GM23338 (cell line): ENCODE measurements at regions not wholly inside any gene's neighbourhood (a gene's known extent, or its start where the extent isn't known, plus 50 kb on each side); places are given as distances from the start of the nearest gene placed in this dataset.

Experiments
- ATAC-seq: fragments of 200-7000 bp; cut with Tn5 transposase; 3 replicates; pipeline ENCODE4 v1.9.1; 2020
- DNase-seq: peaks from one replicate; pipeline ENCODE4 v3.0.0-alpha.2; 2015; ENCODE audit warnings: low spot score
- H2AFZ ChIP-seq: fragments of 200-600 bp; sonication (generic); 2 replicates; pipeline ENCODE4 v1.8.0; 2016; ENCODE audit warnings: antibody characterized with exemption, mild to moderate bottlenecking, moderate library complexity
- H3F3A ChIP-seq: fragments of 200-600 bp; sonication (generic); replicated peaks from 2 replicates; pipeline ENCODE4 v1.8.0; 2017; ENCODE audit warnings: antibody characterized with exemption, mixed run types, low read depth
- H3K27ac ChIP-seq: fragments of 200-600 bp; sonication (generic); 2 replicates; pipeline ENCODE4 v1.6.1; 2016; ENCODE audit warnings: low read depth
- H3K27me3 ChIP-seq: fragments of 200-600 bp; sonication (generic); 2 replicates; pipeline ENCODE4 v1.8.0; 2016; ENCODE audit warnings: mild to moderate bottlenecking, mixed run types, moderate library complexity; ENCODE audit not compliant: insufficient read depth
- H3K36me3 ChIP-seq: fragments of 200-600 bp; sonication (generic); 2 replicates; pipeline ENCODE4 v1.8.0; 2016; ENCODE audit warnings: mild to moderate bottlenecking; ENCODE audit not compliant: insufficient read depth
- H3K4me1 ChIP-seq: fragments of 200-600 bp; sonication (generic); 2 replicates; pipeline ENCODE4 v1.8.0; 2016; ENCODE audit warnings: mild to moderate bottlenecking, moderate library complexity; ENCODE audit not compliant: insufficient read depth
- H3K4me2 ChIP-seq: fragments of 200-600 bp; sonication (generic); 2 replicates; pipeline ENCODE4 v1.7.1; 2017; ENCODE audit warnings: mixed run types
- H3K4me3 ChIP-seq: fragments of 200-600 bp; sonication (generic); 2 replicates; pipeline ENCODE4 v1.6.1; 2016; ENCODE audit warnings: mixed run types
- H3K79me2 ChIP-seq: fragments of 200-600 bp; sonication (generic); replicated peaks from 2 replicates; pipeline ENCODE4 v1.8.0; 2017; ENCODE audit warnings: mild to moderate bottlenecking; ENCODE audit not compliant: insufficient read depth
- H3K9me2 ChIP-seq: fragments of 200-600 bp; sonication (generic); 2 replicates; pipeline ENCODE4 v1.8.0; 2017; ENCODE audit not compliant: insufficient read depth
- H4K20me1 ChIP-seq: fragments of 200-600 bp; sonication (generic); replicated peaks from 2 replicates; pipeline ENCODE4 v1.8.0; 2017; ENCODE audit warnings: mild to moderate bottlenecking; ENCODE audit not compliant: insufficient read depth
- H3K27ac Mint-ChIP-seq: 2 replicates; pipeline ENCODE4 v1.8.0; 2020; ENCODE audit warnings: inconsistent platforms, mild to moderate bottlenecking, moderate library complexity, mixed read lengths
- H3K27me3 Mint-ChIP-seq: 3 replicates; pipeline ENCODE4 v1.8.0; 2022; ENCODE audit warnings: low read depth, mild to moderate bottlenecking, moderate library complexity, mixed read lengths, inconsistent platforms; ENCODE audit not compliant: insufficient read depth, poor library complexity
- H3K36me3 Mint-ChIP-seq: 3 replicates; pipeline ENCODE4 v1.8.0; 2021; ENCODE audit warnings: low read depth, mild to moderate bottlenecking, inconsistent platforms, moderate library complexity, mixed read lengths
- H3K4me1 Mint-ChIP-seq: 3 replicates; pipeline ENCODE4 v1.8.0; 2020; ENCODE audit warnings: mild to moderate bottlenecking, inconsistent platforms, mixed read lengths
- H3K4me3 Mint-ChIP-seq: 3 replicates; pipeline ENCODE4 v1.8.0; 2021; ENCODE audit warnings: moderate library complexity, mild to moderate bottlenecking, inconsistent platforms, mixed read lengths
- H3K9me3 Mint-ChIP-seq: 3 replicates; pipeline ENCODE4 v1.8.0; 2020; ENCODE audit warnings: moderate library complexity, mild to moderate bottlenecking, inconsistent platforms, mixed read lengths
- CREB1 ChIP-seq: fragments of 250-450 bp; sonication (Bioruptor Pico); IDR thresholded peaks from 2 replicates; pipeline ENCODE4 v1.5.0; 2020; ENCODE audit warnings: low read depth, mild to moderate bottlenecking, moderate library complexity
- EZH2 ChIP-seq: fragments of 200-600 bp; sonication (generic); IDR thresholded peaks from one replicate; pipeline ENCODE4 v1.8.0; 2017; ENCODE audit warnings: antibody characterized with exemption, mild to moderate bottlenecking, low read depth; ENCODE audit not compliant: unreplicated experiment
- EZH2phosphoT487 ChIP-seq: fragments of 200-600 bp; sonication (generic); IDR thresholded peaks from one replicate; pipeline ENCODE4 v1.8.1; 2018; ENCODE audit warnings: antibody characterized with exemption; ENCODE audit not compliant: unreplicated experiment
- JUNB ChIP-seq: IDR thresholded peaks from one replicate; pipeline ENCODE4 v1.6.1; 2016; ENCODE audit warnings: antibody characterized with exemption; ENCODE audit not compliant: unreplicated experiment
- NANOG ChIP-seq: IDR thresholded peaks from 2 replicates; pipeline ENCODE4 v1.6.1; 2016; ENCODE audit warnings: antibody characterized with exemption, borderline replicate concordance
- POLR2AphosphoS5 ChIP-seq: IDR thresholded peaks from 2 replicates; pipeline ENCODE4 v1.6.1; 2016; ENCODE audit warnings: antibody characterized with exemption, low read depth
- REST ChIP-seq: IDR thresholded peaks from one replicate; pipeline ENCODE4 v1.6.1; 2018; ENCODE audit warnings: antibody characterized with exemption; ENCODE audit not compliant: unreplicated experiment
- STAT1 ChIP-seq: IDR thresholded peaks from one replicate; pipeline ENCODE4 v1.6.1; 2016; ENCODE audit warnings: antibody characterized with exemption; ENCODE audit not compliant: unreplicated experiment
- ZNF114 ChIP-seq: fragments of 250-450 bp; sonication (Bioruptor Pico); IDR thresholded peaks from 2 replicates; pipeline ENCODE4 v1.5.0; 2020; ENCODE audit warnings: mild to moderate bottlenecking, moderate library complexity
- ZNF331 ChIP-seq: fragments of 250-450 bp; sonication (Bioruptor Pico); IDR thresholded peaks from 2 replicates; pipeline ENCODE4 v1.5.0; 2020; ENCODE audit warnings: low read depth, mild to moderate bottlenecking, moderate library complexity
- ZNF462 ChIP-seq: fragments of 250-450 bp; sonication (Bioruptor Pico); IDR thresholded peaks from 2 replicates; pipeline ENCODE4 v1.5.0; 2020; ENCODE audit warnings: mild to moderate bottlenecking, moderate library complexity
- TF ChIP-seq, protein P1 (sequence below): IDR thresholded peaks from 2 replicates; pipeline ENCODE4 v1.6.1; 2016; ENCODE audit warnings: antibody characterized with exemption
- TF ChIP-seq, protein P2 (sequence below), 2 experiments: fragments of 200-600 bp in 1 of 2; sonication (generic) in 1 of 2; conservative IDR thresholded peaks; 2 replicates each; pipeline versions ENCODE4 v1.5.1 to v1.6.1; 2016 to 2017; ENCODE audit warnings: antibody characterized with exemption in 2 of 2, low read depth in 2 of 2, mild to moderate bottlenecking in 2 of 2, moderate library complexity in 1 of 2

DNA sequence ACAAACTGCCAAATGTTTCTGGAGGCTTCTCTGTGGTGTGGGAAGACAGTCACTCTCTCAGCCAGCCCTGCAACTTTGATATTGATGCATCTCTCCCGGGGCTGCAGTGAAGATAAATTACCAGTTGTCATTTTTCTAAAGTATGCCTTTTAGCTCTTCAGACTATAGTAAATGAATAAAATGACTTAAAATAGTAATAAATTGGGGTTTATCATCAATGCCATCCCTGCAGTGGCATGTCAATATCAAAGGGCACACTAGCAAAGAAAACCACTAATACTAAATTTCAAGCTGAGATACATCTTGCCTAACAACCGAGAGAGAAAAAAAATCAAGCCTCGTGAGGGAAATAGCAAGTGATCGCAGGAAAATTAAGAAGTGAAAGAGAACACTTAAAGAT is 749.5 kb upstream of the SLC39A10 start:
- H3K9me3 Mint-ChIP-seq: no peaks in the 10 kb centered on the region
- Histone ChIP-seq H2AFZ (no peak overlapping the region), H3K79me2 (no peaks in the 10 kb centered on the region), H3K27me3 (no peaks in the 10 kb centered on the region), H3K4me1 (no peaks in the 10 kb centered on the region), H3K4me2 (no peak overlapping the region), H4K20me1 (no peaks in the 10 kb centered on the region), H3K4me3 (no peak overlapping the region), H3F3A (no peaks in the 10 kb centered on the region), H3K9me2 (no peaks in the 10 kb centered on the region), H3K27ac (no peak overlapping the region), H3K36me3 (no peaks in the 10 kb centered on the region)
- H3K4me1 Mint-ChIP-seq: no peaks in the 10 kb centered on the region
- DNase-seq: no peak
- H3K4me3 Mint-ChIP-seq: no peak overlapping the region
- no peak for ATAC-seq
- no peaks in the 10 kb centered on the region for H3K36me3 Mint-ChIP-seq
- TF ChIP-seq, protein P1, sequence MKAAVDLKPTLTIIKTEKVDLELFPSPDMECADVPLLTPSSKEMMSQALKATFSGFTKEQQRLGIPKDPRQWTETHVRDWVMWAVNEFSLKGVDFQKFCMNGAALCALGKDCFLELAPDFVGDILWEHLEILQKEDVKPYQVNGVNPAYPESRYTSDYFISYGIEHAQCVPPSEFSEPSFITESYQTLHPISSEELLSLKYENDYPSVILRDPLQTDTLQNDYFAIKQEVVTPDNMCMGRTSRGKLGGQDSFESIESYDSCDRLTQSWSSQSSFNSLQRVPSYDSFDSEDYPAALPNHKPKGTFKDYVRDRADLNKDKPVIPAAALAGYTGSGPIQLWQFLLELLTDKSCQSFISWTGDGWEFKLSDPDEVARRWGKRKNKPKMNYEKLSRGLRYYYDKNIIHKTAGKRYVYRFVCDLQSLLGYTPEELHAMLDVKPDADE: no peak
- TF ChIP-seq ZNF114 (CRISPR knock-in tag) (no peak), ZNF462 (CRISPR knock-in tag) (no peak), REST (no peak), EZH2phosphoT487 (no peak), NANOG (no peak), STAT1 (no peak), EZH2 (no peak), JUNB (no peak), CREB1 (CRISPR knock-in tag) (no peak), ZNF331 (CRISPR knock-in tag) (no peak), POLR2AphosphoS5 (no peak)
- TF ChIP-seq, protein P2, sequence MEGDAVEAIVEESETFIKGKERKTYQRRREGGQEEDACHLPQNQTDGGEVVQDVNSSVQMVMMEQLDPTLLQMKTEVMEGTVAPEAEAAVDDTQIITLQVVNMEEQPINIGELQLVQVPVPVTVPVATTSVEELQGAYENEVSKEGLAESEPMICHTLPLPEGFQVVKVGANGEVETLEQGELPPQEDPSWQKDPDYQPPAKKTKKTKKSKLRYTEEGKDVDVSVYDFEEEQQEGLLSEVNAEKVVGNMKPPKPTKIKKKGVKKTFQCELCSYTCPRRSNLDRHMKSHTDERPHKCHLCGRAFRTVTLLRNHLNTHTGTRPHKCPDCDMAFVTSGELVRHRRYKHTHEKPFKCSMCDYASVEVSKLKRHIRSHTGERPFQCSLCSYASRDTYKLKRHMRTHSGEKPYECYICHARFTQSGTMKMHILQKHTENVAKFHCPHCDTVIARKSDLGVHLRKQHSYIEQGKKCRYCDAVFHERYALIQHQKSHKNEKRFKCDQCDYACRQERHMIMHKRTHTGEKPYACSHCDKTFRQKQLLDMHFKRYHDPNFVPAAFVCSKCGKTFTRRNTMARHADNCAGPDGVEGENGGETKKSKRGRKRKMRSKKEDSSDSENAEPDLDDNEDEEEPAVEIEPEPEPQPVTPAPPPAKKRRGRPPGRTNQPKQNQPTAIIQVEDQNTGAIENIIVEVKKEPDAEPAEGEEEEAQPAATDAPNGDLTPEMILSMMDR (conservative IDR thresholded peaks at IDR 0.05; ENCODE audit: low read depth in 2 of 2): no peak
- H3K27ac Mint-ChIP-seq: no peak overlapping the region
- no peaks in the 10 kb centered on the region for H3K27me3 Mint-ChIP-seq
